Peyer's patch (tissue), 4 donors: ENCODE measurements at regions not wholly inside any gene's neighbourhood (a gene's known extent, or its start where the extent isn't known, plus 50 kb on each side); places are given as distances from the start of the nearest gene placed in this dataset.

Experiments
- CTCF ChIP-seq, 6 experiments: fragments of 450-650 bp in 4 of 6; fragments of 200-600 bp in 2 of 6; sonication (generic) in 1 of 6; IDR thresholded peaks; one replicate each; pipeline ENCODE4 v1.5.1; 2017 to 2019; ENCODE audit warnings: antibody characterized with exemption in 6 of 6, mild to moderate bottlenecking in 3 of 6, moderate library complexity in 1 of 6
- POLR2A ChIP-seq, 2 donors: fragments of 450-650 bp; IDR thresholded peaks; one replicate each; pipeline ENCODE4 v1.5.1; 2017; ENCODE audit warnings: antibody characterized with exemption in 2 of 2, mild to moderate bottlenecking in 2 of 2, moderate library complexity in 2 of 2

GRCh38 chr22:48102581-48102980, 1340.1 kb downstream of the TBC1D22A start:
- TF ChIP-seq POLR2A (IDR thresholded peaks at IDR 0.05) (no peak), CTCF (IDR thresholded peaks at IDR 0.05) (no peak)
